Superior temporal gyrus (tissue), 1 donor: ENCODE measurements at regions not wholly inside any gene's neighbourhood (a gene's known extent, or its start where the extent isn't known, plus 50 kb on each side); places are given as distances from the start of the nearest gene placed in this dataset.

Source experiments
- DNase-seq: peaks from one replicate; pipeline ENCODE4 v3.0.0-alpha.2; 2016; ENCODE audit errors: extremely low spot score

GRCh38 chr10:76666891-76667290, 970.7 kb downstream of the KCNMA1 start:
- no peak for DNase-seq

DNA sequence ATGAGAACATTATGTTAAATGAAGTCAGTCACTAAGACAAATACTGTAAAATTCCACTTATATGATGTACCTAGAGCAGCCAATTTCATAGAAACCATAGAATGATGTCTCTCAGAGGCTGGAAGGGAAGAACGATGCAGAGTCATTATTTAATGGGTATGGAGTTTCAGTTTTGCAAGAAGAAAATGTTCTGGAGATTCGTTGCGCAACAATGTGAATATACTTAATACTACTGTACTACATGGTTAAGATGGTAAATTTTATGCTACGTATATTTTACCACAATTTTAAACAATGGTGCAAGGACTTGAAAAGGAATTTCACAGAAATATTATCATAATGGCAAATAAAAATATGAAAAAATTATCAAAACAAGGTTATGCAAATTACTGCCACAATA, 972.6 kb downstream of the KCNMA1 start:
- no peak for DNase-seq

DNA sequence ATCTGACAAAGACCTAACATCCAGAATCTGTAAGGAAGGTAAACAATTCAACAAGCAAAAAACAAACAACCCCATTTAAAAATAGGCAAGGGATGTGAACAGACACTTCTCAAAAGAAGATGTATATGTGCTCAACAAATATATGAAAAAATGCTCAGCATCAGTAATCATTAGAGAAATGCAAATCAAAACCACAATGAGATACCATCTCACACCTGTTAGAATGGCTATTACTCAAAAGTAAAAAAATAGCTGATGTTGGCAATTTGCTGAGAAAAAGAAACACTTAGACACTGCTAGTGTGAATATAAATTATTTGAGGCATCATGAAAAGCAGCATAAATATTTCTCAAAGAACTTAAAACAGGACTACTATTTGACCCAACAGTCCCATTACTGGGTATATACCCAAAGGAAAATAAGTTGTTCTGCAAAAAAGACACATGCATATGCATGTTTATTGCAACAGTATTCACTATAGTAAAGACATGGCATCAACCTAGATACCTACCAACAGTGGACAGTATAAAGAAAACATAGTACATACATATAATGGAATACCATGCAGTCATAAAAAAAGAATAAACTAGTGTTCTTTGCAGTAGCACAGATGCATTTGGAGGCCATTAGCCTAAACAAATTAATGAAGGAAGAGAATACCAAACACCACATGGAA, 980.1 kb downstream of the KCNMA1 start:
- DNase-seq, result no peak

DNA sequence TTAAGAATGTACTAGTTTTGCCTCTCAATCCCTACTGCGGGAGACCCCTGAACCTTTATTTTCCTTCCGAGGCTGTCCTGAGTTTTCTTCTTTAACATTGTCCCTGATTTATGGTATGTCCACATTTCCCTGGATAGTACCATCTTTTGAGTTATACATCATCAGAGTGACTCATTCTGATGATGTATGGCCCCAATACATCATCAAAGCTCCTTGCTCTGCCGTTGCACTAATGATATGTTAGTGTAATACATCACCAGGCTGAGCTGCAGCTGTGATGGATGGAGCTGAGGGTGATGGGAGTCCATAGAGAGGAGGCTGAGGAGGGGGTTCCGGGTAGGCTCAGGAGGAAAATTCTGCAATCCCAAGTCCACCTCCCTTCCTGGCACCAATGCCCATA, 986.5 kb downstream of the KCNMA1 start:
- no peak for DNase-seq

- DNase-seq, result no peak
These were observed 987.9 kb downstream of the KCNMA1 start for GRCh38 chr10:76649723-76650127.

GRCh38 chr10:76649254-76649653, 988.4 kb downstream of the KCNMA1 start:
- no peak for DNase-seq

DNA sequence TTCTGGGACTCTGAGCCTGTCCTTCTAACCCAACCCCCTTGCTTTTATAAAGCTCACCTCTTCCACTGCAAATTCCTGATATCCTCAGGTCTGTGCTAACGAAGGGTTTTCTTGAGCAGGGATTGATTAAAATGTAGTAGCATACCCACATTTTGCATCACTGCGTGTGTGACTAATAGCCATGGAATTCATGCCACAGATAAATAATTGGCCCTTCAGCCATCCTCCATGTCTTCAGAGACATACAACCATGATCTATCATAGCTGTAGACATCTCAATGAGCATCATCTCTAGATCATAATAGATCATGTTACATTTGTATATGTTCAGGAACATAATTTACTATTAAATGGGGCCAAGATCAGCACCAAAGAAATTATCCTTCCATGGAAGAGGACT, 990.3 kb downstream of the KCNMA1 start:
- no peak for DNase-seq

GRCh38 chr10:76645341-76645740, 992.3 kb downstream of the KCNMA1 start:
- DNase-seq, result no peak

GRCh38 chr10:76644476-76644875, 993.1 kb downstream of the KCNMA1 start:
- no peak for DNase-seq

- DNase-seq, result no peak
These were observed 994.1 kb downstream of the KCNMA1 start for GRCh38 chr10:76643511-76643911.

DNA sequence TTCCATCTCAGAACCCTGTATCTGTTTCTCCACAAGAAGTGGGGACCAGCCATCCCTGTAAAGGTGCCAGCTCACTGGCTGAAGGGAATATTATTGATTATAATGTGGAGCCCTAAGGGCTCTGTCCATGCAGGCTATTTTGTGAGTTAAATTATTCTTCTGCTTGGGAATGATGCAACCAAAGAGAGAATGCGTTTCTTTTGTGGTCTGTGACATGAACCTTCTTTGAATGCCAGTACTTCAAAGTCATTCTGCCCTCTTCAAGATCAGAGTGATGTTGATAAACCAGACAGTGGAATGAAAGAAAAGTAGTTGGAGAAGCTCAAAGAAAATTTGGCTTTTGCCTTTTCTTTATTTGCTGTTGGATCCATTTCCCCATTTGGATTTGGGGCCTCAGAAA, 995.2 kb downstream of the KCNMA1 start:
- DNase-seq, result no peak

DNA sequence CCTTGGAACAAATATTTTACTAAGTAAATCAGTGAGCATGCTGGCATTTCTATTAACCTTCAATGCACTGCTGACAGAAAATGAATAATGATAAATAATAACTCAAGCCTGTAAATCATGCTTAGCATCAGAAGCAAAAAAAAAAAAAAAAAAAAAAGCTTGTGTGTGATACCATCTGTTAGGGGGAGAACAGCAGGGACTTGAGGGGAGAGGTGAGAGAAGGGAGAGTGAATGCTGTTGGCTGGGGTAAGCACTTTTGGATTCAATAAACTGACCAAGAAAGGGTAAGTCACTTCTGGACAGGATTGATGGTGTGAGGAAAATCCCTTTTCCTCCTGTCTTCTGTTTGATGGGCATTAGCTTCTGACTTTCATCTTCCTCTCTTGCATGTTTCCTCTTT, 996.4 kb downstream of the KCNMA1 start:
- DNase-seq, result no peak

- no peak for DNase-seq
These were observed 996.8 kb downstream of the KCNMA1 start for GRCh38 chr10:76640806-76641205.

DNA sequence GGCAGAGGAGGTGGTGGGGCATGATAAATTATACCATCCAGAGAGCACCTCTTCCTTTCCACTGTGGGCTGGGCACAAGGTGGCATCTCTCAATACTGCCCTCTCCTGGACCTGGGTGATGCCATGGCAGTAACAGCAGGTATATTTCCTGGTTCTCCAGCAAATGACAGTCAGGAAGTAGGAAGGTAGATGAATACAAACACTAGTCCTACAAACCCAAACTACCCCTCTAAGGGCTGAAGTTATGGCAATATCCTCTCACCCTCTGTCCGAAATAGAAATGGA, 1004.9 kb downstream of the KCNMA1 start:
- no peak for DNase-seq

DNA sequence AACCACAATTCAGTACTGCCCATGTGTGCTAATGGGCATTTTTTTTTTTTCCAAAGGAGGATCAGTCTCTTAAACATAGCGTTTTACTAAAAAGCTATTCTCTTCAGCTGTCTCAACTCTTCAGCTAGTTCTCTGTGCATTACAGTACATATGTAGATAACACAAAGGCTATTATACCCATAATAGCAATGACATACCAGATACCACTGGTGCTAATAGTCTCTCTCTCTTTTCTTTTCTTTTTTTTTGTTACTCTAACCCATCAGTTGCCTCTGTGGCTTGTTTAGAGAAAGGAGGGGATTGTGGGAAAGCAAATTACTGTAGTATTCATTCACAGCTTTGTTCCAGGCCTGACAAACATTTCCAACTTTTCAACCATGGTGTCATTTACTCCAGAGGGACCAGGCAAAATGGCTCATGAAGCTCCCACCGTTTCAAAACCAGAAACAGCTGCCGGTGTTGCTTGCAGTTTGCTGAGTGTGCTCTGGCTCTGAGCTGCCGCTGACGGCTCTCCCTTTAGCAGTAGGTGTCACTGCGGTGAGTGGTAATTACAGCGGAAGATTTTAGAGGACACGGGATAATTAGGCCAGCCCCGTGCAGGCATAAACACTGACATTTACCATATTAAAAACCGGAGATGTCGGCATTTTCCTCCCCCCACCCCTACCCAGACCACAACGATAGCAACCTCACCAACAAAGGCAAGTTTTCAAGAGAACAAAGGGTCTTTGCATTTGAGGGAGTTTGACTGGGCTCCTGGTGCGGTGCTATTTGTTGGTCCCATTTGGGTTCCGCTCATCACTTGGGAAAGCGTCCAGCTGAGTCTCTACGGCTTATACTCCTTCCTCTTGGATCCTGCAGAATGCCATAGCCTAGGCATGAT, 1005.5 kb downstream of the KCNMA1 start:
- DNase-seq, result no peak

DNA sequence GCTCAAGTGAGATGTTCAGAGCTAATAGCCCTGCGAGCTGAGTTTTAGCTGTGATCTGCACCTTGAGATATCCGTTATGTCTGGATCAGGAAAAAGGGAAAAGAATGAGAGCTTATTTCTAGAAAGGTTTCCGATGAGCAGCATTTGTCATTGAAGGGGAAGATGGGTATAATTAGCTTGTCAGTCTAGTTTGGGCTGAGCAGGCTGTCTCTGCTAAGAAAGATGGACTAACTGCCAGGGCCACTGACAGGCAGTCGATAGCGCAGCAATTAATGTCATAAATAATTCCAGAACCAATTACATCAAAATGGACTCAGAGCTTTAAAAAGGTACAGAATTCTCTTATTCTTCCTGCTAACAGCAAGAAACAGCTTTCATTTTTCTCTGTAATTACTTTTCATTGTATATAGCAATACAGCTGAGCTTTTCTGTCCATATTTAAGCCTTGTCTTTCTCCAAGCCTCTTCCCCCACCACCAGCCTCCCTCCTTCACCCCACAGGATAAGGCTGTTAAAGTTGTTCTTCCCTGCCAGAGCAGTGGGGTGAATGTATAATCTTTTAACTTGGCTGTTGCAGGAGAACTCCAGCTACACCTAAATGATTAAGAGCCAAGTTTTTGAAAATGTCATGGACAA, 1006.5 kb downstream of the KCNMA1 start:
- no peak for DNase-seq

DNA sequence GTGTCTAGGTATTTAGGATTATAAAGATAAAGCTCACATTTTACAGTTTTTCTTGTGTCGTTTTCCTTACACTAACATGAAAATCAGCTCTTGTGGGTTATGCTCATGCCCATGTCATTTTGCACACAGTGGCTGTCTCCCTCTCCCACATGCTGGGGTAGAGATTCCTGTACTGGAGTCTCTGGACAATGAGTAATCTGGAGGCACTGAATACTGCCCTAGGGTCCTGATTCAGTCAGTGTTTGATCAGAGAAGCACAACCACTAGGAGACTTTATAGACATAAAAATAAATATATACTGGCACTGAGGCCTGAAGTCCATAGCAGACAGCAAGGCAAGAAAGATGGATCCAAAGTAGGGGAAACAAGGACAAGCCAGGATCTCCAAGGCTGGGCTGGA, 1008.8 kb downstream of the KCNMA1 start:
- no peak for DNase-seq

DNA sequence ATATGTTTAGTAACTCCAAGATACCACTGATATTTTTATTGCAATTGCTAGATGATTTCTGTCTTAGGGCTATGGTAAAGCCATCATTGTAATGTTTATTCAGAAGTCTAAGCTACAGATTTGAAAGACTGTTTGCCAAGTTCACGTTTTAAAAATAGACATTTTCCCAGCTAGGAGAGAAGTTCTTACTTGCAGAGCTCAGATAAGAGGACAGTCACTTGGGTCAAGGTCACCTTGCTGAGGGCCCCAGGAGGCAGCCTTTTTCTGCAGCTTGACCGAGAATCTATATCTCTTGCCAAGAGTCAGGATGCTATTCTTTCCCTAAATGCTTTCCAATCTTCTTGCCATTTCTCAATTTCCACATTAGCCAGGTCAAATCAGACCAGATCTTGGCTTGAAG, 1011.2 kb downstream of the KCNMA1 start:
- no peak for DNase-seq

DNA sequence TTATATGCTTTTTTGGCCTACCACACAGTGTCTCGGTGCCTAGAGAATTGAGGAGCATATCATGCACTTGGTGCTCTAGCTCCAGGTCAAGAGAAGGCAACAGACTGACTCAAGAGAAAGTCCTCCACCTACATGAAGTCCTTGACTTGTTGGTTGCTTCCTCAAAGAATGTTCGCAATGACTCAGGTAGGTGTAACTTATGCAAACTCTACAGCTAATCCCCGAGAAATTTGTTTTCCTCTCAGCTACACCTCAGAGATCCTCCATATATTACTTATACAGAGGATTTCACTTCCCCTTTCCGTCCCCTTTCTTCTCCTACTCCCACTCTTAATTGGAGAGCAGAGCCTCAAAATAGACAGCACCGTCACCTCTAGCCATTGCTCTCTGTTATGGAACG, 1013.1 kb downstream of the KCNMA1 start:
- no peak for DNase-seq

GRCh38 chr10:76621886-76622620, 1015.6 kb downstream of the KCNMA1 start:
- DNase-seq, result no peak

DNA sequence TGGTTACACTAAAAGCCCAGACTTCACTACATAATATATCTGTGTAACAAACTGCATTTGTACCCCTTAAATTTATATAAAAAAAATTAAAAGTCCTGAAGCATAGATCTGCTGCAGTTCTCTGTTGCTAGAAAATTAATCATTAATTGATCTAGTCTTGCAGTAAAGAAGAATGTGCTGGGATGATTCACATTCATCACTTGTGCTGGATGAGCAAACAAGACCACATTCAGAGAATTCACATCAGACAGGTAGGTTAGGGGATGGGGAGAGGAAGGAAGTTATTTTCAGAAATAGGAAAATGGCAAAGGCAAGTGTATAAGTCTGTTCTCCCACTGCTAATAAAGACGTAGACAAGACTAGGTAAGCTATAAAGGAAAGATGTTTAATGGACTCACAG, 1019.0 kb downstream of the KCNMA1 start:
- DNase-seq, result no peak

DNA sequence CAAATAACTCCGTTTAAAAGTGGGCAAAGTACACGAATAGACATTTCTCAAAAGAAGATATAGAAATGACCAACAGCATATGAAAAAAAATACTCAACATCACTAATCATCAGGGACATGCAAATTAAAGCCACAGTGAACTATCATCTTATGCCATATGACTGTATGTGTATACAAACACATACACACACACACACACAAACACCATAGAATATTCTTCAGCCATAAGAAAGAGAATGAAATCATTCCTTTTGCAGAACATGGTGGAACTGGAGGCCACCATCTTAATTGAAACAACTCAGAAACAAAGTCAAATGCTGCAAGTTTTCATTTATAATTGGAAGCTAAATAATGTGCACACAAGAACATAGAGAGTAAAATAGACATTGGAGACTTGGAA, 1019.4 kb downstream of the KCNMA1 start:
- no peak for DNase-seq
